Upper lobe of left lung (tissue), 6 donors: ENCODE measurements at regions not wholly inside any gene's neighbourhood (a gene's known extent, or its start where the extent isn't known, plus 50 kb on each side); places are given as distances from the start of the nearest gene placed in this dataset.
A peak's percentile ranks its signal among the peaks of the same experiment; 100 is the strongest.

Experiments
- ATAC-seq, 2 donors: fragments of 200-7000 bp; cut with Tn5 transposase; one replicate each; pipeline ENCODE4 v1.9.1; 2022; ENCODE audit warnings: mild to moderate bottlenecking in 2 of 2, moderate library complexity in 2 of 2; ENCODE audit not compliant: low FRiP score in 2 of 2
- DNase-seq, 2 donors: peaks; one replicate each; pipeline ENCODE4 v3.0.0-alpha.2; 2019 to 2020
- H3K27ac ChIP-seq, 4 donors: fragments of 200-600 bp; sonication (generic); one replicate each; pipeline ENCODE4 v1.5.1; 2016 to 2019
- H3K27me3 ChIP-seq, 4 donors: fragments of 200-600 bp; sonication (generic); one replicate each; pipeline ENCODE4 v1.5.1; 2017 to 2019
- H3K36me3 ChIP-seq, 4 donors: fragments of 200-600 bp; sonication (generic); one replicate each; pipeline ENCODE4 v1.5.1; 2016 to 2019
- H3K4me1 ChIP-seq, 4 donors: fragments of 200-600 bp; sonication (generic); one replicate each; pipeline ENCODE4 v1.5.1; 2018 to 2019
- H3K4me3 ChIP-seq, 4 donors: fragments of 200-600 bp; sonication (generic); one replicate each; pipeline ENCODE4 v1.5.1; 2017 to 2019; ENCODE audit warnings: mild to moderate bottlenecking in 2 of 4, moderate library complexity in 1 of 4
- H3K9me3 ChIP-seq, 4 donors: fragments of 200-600 bp; sonication (generic); one replicate each; pipeline ENCODE4 v1.5.1; 2018 to 2019
- EP300 ChIP-seq, 4 donors: sonication (generic); formaldehyde crosslinking; IDR thresholded peaks; one replicate each; pipeline ENCODE4 v1.5.1; 2017; ENCODE audit warnings: antibody characterized with exemption in 4 of 4, control low read depth in 2 of 4
- POLR2A ChIP-seq, 4 donors: fragments of 450-650 bp; IDR thresholded peaks; one replicate each; pipeline ENCODE4 v1.5.1; 2016 to 2017; ENCODE audit warnings: antibody characterized with exemption in 4 of 4, mild to moderate bottlenecking in 2 of 4
- POLR2AphosphoS5 ChIP-seq, 2 donors: sonication (generic); formaldehyde crosslinking; IDR thresholded peaks; one replicate each; pipeline ENCODE4 v1.5.1; 2017; ENCODE audit warnings: antibody characterized with exemption in 2 of 2
- WGBS, 2 donors: methylation state at CpG; one replicate each; pipeline ENCODE4 v1.1.5; 2017 to 2018; 5-methylcytosine and 5-hydroxymethylcytosine counted together
- TF ChIP-seq, protein P1 (sequence below), 6 experiments: fragments of 450-650 bp in 4 of 6; fragments of 200-600 bp in 2 of 6; sonication (generic) in 2 of 6; IDR thresholded peaks; one replicate each; pipeline ENCODE4 v1.5.1; 2016 to 2019; ENCODE audit warnings: antibody characterized with exemption in 6 of 6
- donor health status: DM: no; HTN: no; CAD: no; lungs with moderate emphysema.
- donor health status: DM: no; HTN: yes; CAD: no; lungs with severe emphysema.

DNA sequence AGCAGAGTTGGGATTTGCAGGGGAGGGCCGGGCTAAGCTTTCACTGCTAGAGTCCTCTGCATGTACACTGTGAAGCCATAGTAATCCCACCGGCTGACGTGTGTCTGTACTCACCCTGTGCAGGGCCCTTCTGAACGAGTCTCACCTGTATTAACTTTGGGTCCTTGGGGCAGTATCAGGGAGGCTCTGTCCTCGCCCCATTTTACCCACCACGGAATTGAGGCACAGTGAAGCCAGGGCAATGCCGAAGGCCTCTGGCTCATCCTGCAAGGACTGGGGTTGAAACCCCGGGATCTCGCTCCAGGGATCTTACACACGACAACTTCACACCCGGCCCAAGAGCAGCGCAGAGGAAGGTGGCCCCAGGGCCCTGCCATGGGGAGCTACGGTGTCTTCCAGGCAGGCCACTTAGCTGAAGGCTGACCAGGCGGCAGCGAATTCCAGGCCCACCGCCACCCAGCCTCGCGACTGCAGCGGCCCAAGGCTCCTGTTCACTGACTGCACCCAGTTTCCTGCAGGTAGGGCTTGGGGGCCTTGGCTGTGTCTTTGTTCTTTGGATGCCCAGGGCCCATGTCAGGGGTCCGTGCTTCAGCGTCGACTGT lies 75.5 kb upstream of the ADRA2C start:
- Histone ChIP-seq H3K9me3 (no peaks in the 10 kb centered on the region), H3K27me3 (no peaks in the 10 kb centered on the region), H3K36me3 (no peaks in the 10 kb centered on the region), H3K4me3 (no peak overlapping the region), H3K4me1 (no peaks in the 10 kb centered on the region), H3K27ac (no peak overlapping the region)
- DNase-seq, result peak in 1 of 2 donors; percentile 72
- TF ChIP-seq, protein P1, sequence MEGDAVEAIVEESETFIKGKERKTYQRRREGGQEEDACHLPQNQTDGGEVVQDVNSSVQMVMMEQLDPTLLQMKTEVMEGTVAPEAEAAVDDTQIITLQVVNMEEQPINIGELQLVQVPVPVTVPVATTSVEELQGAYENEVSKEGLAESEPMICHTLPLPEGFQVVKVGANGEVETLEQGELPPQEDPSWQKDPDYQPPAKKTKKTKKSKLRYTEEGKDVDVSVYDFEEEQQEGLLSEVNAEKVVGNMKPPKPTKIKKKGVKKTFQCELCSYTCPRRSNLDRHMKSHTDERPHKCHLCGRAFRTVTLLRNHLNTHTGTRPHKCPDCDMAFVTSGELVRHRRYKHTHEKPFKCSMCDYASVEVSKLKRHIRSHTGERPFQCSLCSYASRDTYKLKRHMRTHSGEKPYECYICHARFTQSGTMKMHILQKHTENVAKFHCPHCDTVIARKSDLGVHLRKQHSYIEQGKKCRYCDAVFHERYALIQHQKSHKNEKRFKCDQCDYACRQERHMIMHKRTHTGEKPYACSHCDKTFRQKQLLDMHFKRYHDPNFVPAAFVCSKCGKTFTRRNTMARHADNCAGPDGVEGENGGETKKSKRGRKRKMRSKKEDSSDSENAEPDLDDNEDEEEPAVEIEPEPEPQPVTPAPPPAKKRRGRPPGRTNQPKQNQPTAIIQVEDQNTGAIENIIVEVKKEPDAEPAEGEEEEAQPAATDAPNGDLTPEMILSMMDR (IDR thresholded peaks at IDR 0.05), result no peak
- TF ChIP-seq POLR2A (IDR thresholded peaks at IDR 0.05) (no peak), POLR2AphosphoS5 (IDR thresholded peaks at IDR 0.05) (no peak), EP300 (IDR thresholded peaks at IDR 0.05) (no peak)
- peak in 1 of 2 donors; percentile 28 for ATAC-seq
- 77 to 87% methylated on average over 10 to 22 of the region's 22 CpGs for WGBS, 2 donors

DNA sequence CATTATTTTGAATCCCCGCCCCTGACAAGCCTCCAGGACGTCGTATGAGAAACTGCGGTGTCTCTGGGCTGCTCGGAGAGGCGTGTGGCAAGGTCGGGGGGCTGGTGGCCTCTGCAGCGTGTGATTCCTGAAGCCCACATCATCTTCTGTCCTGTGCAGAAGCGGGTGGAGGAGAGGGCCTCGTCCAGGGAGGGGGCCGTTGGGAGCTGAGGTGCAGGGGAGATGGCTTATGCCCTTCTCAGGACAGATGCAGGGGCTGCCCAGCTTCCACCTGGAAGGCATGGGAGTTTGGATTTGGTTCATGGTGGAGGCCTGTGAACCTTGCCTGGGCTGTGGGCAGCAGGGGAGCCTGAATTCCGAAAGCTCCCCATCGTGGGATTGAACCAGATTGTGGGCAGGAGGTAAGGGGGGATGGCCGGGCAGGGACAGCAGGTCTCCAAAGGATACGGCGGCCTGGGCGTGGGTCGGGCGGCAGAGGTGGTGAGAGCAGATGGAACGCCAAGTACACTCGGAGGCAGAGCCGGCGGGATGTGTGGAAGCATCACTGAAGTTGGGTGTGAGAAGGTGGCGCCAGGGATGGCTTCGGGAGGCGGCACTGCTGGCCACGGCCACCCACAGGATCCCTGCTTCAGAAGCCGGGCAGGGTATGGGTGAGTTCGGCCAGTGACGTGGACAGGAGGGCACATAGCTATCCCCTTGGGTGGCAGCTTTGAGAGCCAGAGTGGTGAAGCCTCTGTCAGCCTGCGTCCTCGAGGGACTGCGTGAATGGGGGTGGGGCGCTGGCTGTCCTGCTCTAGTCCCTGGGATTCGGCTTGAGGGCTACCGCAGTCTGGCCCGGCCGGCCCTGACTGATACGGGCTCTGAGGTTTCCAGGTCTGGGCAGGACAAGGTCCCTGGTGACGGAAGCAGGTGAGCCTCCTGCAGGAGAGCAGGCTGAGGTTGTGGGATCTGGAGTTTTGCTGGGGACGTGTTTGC lies 76.3 kb upstream of the ADRA2C start:
- WGBS, 2 donors, result 85 to 89% methylated on average over 36 to 39 of the region's 41 CpGs
- ATAC-seq (peak in 1 of 2 donors; percentile 5), DNase-seq (peak in 1 of 2 donors; percentile 63)
- TF ChIP-seq POLR2A (IDR thresholded peaks at IDR 0.05) (no peak), POLR2AphosphoS5 (IDR thresholded peaks at IDR 0.05) (no peak)
- no peaks in the 10 kb centered on the region for H3K4me1 ChIP-seq
- no peaks in the 10 kb centered on the region for H3K36me3 ChIP-seq
- no peak overlapping the region for H3K27ac ChIP-seq
- no peaks in the 10 kb centered on the region for H3K9me3 ChIP-seq
- H3K27me3 ChIP-seq, result no peaks in the 10 kb centered on the region
- no peak overlapping the region for H3K4me3 ChIP-seq

DNA sequence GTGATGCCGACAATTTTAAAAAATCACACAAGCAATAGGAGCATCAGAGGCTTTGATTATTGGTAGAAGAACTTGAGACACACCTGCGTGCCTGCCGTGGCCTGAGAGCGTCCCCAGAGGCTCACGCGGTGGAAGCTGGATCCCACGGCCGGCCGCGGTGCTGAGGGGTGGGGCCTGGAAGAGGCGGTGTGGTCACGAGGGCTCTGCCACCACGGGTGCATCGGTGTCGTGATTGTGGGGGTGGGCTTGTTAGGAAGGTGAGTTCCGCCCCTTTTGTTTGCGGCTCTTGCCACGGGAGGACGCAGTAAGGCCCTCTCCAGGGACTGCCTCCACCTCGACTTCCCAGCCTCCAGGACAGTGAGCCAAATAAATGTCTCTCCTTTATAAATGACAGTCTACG lies 77.2 kb upstream of the ADRA2C start:
- no peak for TF ChIP-seq POLR2A (IDR thresholded peaks at IDR 0.05)
- DNase-seq (peak in 1 of 2 donors; percentile 71), ATAC-seq (no peak)
- 85% methylated on average over 21 of the region's 21 CpGs for WGBS, 2 donors
- Histone ChIP-seq H3K9me3 (no peaks in the 10 kb centered on the region), H3K36me3 (no peaks in the 10 kb centered on the region), H3K4me1 (no peaks in the 10 kb centered on the region), H3K4me3 (no peak overlapping the region), H3K27me3 (no peaks in the 10 kb centered on the region), H3K27ac (no peak overlapping the region)

DNA sequence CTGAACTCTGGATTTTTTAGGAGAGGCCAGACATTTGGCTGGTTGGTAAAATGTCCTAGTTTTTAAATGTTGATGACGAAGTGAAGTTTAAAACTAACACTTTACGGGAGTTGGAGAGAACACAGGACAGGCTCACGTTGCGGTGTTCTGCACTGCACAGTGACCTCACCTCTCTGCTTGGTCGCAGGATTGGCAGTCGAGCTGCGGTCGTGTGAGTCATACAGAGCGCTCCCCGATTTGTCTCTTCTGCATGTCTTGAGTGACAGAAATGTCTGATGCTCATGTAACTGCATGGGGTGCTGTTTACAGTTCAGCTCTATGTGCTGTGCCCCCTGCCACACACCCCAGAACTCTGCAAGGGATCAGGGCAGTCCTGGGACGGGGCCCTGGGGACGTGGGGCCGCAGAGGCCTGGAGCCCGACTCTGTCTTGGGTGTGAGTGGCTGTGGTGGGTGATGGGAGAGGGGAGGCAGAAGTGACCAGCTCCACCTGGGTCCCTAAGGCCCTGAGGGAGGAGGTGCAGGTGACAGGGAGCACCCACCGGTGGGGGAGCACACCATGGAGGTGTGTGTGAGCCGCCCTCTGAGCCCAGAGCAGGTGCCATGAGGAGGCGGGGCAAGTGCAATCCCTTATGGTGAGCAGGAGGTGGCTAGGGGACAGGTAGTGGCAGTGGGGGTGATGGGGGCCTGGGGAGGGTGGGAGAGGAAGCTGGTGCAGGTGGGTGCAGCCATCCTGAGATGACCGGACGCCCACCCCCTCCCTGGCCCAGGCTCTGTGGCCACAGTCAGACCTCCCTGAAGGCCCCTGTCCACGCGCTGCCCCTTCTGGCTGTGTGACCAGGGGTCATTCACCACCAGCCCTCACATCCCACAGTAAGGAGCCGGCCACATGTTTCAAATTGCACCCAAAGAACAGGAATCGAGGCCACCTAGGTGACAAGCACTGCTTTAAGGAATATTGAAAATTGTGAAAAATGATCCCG lies 77.9 kb upstream of the ADRA2C start:
- no peak for TF ChIP-seq EP300 (IDR thresholded peaks at IDR 0.05)
- no peak for TF ChIP-seq POLR2AphosphoS5 (IDR thresholded peaks at IDR 0.05)
- TF ChIP-seq, protein P1 (IDR thresholded peaks at IDR 0.05), result no peak
- TF ChIP-seq POLR2A (IDR thresholded peaks at IDR 0.05), result no peak
- Histone ChIP-seq H3K4me3 (no peak overlapping the region), H3K9me3 (no peaks in the 10 kb centered on the region), H3K27ac (no peak overlapping the region), H3K4me1 (no peaks in the 10 kb centered on the region), H3K36me3 (no peaks in the 10 kb centered on the region), H3K27me3 (no peaks in the 10 kb centered on the region)
- WGBS, 2 donors, result 87 to 88% methylated on average over 21 to 22 of the region's 24 CpGs
- DNase-seq, result peak in 1 of 2 donors; percentile 56
- ATAC-seq, result no peak

DNA sequence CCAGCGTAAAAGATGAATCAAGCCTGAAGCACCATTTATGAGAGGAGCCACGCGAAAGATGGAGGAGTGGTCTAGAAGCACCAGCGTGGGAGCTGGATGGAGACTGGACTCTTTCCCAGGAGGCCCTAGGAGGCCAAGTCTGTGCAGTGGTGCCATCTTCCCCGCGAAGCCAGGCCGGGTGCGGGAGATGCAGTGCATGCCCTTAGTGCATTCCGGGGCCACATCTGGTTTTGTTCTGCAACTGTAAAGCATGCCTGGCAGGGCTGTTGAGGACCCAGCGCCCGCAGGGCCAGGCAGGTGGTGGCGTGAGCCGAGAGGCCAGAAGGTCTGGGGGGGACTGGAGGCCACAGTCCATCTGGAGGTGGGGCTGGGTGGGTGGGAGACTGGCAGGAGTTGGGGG lies 78.6 kb upstream of the ADRA2C start:
- Histone ChIP-seq H3K4me1 (no peaks in the 10 kb centered on the region), H3K4me3 (no peak overlapping the region), H3K27me3 (no peaks in the 10 kb centered on the region), H3K27ac (no peak overlapping the region), H3K36me3 (no peaks in the 10 kb centered on the region), H3K9me3 (no peaks in the 10 kb centered on the region)
- ATAC-seq, result no peak
- 83 to 92% methylated on average over 4 to 11 of the region's 13 CpGs for WGBS, 2 donors
- TF ChIP-seq POLR2AphosphoS5 (IDR thresholded peaks at IDR 0.05) (no peak), POLR2A (IDR thresholded peaks at IDR 0.05) (no peak), EP300 (IDR thresholded peaks at IDR 0.05) (no peak)
- TF ChIP-seq, protein P1 (IDR thresholded peaks at IDR 0.05), result no peak
- peak in 1 of 2 donors; percentile 70 for DNase-seq
